MCF 10A (cell line): ENCODE measurements at regions not wholly inside any gene's neighbourhood (a gene's known extent, or its start where the extent isn't known, plus 50 kb on each side); places are given as distances from the start of the nearest gene placed in this dataset.
A peak's percentile ranks its signal among the peaks of the same experiment; 100 is the strongest.

Experiments
- BruUV-seq: library from RNA; stranded (reverse); fragments of 400-500 nt; replicated peaks from 2 replicates; lab custom pipeline; 2021; lab: Mats Ljungman, UMichigan
- CTCF ChIA-PET: fragments of 300-600 bp; sonication (Branson Sonifier 250); formaldehyde crosslinking; extraction: SDS; loops from one replicate; lab custom pipeline; 2021; ENCODE audit warnings: antibody characterized with exemption, inconsistent platforms; lab: Yijun Ruan, JAX
- POLR2A ChIA-PET: fragments of 300-600, 350-650 bp; sonication (Branson Sonifier 250); formaldehyde crosslinking; extraction: SDS; loops from one replicate; lab custom pipeline; 2020; ENCODE audit warnings: antibody characterized with exemption, inconsistent platforms; lab: Yijun Ruan, JAX
- DNase-seq: peaks from one replicate; pipeline ENCODE4 v3.0.0-alpha.2; 2018; ENCODE audit not compliant: unreplicated experiment
- H3K27ac Mint-ChIP-seq: one replicate; pipeline ENCODE4 v1.8.0; 2022; ENCODE audit warnings: mild to moderate bottlenecking, low read depth, mixed read lengths; ENCODE audit not compliant: unreplicated experiment
- H3K27me3 Mint-ChIP-seq: one replicate; pipeline ENCODE4 v1.8.0; 2022; ENCODE audit warnings: mixed read lengths; ENCODE audit not compliant: insufficient read depth, unreplicated experiment
- H3K36me3 Mint-ChIP-seq: one replicate; pipeline ENCODE4 v1.8.0; 2022; ENCODE audit warnings: mild to moderate bottlenecking, moderate library complexity, mixed read lengths; ENCODE audit not compliant: insufficient read depth, unreplicated experiment
- H3K4me1 Mint-ChIP-seq: one replicate; pipeline ENCODE4 v1.8.0; 2022; ENCODE audit warnings: mixed read lengths; ENCODE audit not compliant: insufficient read depth, unreplicated experiment
- H3K4me3 Mint-ChIP-seq: one replicate; pipeline ENCODE4 v1.8.0; 2022; ENCODE audit warnings: mild to moderate bottlenecking, moderate library complexity, mixed read lengths; ENCODE audit not compliant: unreplicated experiment
- H3K9me3 Mint-ChIP-seq: one replicate; pipeline ENCODE4 v1.8.0; 2022; ENCODE audit warnings: mixed read lengths; ENCODE audit not compliant: unreplicated experiment
- intact Hi-C: fragments of 100-400 bp; cut with micrococcal nuclease; formaldehyde crosslinking; loops from 2 replicates; pipeline ENCODE4 v1.14.1; 2022
- TF ChIP-seq, protein P1 (sequence below): fragments of 200-600 bp; IDR thresholded peaks from one replicate; pipeline ENCODE4 v1.8.0; 2022; ENCODE audit warnings: antibody characterized with exemption, mild to moderate bottlenecking; ENCODE audit not compliant: unreplicated experiment

DNA sequence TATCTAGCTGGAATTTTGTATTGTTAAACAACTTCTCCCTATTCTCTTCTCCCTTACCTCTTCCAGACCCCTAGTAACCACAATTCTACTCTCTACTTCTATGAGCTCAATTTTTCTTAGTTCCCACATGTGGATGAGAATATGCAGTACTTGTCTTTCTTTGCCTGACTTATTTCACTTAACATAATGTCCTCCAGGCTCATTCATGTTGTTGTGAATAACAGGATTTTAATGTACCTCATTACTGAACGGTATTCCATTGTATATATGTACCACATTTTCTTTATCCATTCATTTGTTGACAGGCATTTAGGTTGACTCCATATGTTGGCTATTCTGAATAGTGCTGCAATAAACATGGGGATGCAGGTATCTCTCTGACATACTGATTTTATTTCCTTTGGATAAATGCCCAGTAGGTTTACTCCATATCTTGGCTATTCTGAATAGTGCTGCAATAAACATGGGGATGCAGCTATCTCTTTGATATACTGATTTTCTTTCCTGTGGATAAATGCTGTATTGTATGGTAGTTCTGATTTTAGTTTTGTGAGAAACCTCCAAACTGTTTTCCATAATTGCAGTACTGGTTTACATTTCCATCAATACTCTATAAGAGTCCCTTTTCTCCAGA, 116.0 kb upstream of the INHBA start:
- H3K4me3 Mint-ChIP-seq, result no peak overlapping the region

DNA sequence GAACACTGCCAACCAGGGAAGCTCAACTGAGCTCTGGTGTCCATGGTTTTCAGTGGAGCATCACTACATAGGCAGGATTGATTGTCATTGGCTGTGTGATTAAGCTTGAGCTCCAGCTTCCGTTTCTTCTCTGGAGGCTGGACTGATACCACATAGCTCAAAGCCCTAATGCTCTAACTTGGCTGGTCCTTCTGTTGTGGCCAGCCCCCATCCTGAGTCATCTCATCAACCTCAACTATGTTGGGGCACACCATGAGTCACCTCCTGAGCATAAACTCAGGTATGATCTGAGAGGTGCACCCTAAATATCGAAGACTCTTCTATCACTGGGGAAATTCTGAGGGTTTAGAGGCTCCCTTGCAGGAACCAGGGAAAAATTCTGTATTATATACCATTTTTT, 114.5 kb upstream of the INHBA start:
- ChIA-PET POLR2A (no interaction called here), CTCF (no interaction called here)
- intact Hi-C loops, result no loop called here
- Mint-ChIP-seq H3K27ac (no peak overlapping the region), H3K36me3 (no peaks in the 10 kb centered on the region), H3K9me3 (peaks cover 16% of the 10 kb centered on the region), H3K4me3 (no peak overlapping the region), H3K27me3 (no peaks in the 10 kb centered on the region), H3K4me1 (no peaks in the 10 kb centered on the region)
- BruUV-seq, result no TSS peak
- TF ChIP-seq, protein P1, sequence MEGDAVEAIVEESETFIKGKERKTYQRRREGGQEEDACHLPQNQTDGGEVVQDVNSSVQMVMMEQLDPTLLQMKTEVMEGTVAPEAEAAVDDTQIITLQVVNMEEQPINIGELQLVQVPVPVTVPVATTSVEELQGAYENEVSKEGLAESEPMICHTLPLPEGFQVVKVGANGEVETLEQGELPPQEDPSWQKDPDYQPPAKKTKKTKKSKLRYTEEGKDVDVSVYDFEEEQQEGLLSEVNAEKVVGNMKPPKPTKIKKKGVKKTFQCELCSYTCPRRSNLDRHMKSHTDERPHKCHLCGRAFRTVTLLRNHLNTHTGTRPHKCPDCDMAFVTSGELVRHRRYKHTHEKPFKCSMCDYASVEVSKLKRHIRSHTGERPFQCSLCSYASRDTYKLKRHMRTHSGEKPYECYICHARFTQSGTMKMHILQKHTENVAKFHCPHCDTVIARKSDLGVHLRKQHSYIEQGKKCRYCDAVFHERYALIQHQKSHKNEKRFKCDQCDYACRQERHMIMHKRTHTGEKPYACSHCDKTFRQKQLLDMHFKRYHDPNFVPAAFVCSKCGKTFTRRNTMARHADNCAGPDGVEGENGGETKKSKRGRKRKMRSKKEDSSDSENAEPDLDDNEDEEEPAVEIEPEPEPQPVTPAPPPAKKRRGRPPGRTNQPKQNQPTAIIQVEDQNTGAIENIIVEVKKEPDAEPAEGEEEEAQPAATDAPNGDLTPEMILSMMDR, result no peak
- DNase-seq, result peak; percentile 52

More for the DNA sequence above, 116.0 kb upstream of the INHBA start:
- BruUV-seq, result no TSS peak
- DNase-seq, result no peak
- Mint-ChIP-seq H3K27ac (no peak overlapping the region), H3K4me1 (no peaks in the 10 kb centered on the region), H3K27me3 (no peaks in the 10 kb centered on the region), H3K36me3 (no peaks in the 10 kb centered on the region), H3K9me3 (peaks cover 16% of the 10 kb centered on the region)
- TF ChIP-seq, protein P1, result no peak
- ChIA-PET POLR2A (no interaction called here), CTCF (interaction anchor here (0.5 kb wide), 1 partner anchor 1247 kb away, joined by 5 read pairs; no protein-coding TSS in a partner anchor)
- intact Hi-C loops, result no loop called here

DNA sequence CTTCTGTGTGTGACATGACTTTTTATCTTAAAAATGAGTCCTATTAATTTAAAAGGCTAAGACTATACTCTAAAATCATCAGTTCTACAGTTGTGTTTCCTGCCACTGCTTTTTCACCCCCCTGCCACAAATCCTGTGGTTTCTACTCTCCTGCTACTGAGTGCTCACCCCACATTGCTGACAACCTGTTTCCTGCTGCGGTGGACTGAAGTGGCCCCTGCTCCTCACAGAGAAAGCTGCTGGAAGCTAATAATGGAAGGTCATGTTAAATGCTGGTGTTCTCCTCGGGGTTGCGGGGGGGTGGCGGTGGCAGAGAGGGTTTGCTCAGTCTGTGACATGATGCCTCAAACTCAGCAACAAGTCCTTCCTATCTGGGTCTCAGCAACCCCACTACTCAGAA, 113.2 kb upstream of the INHBA start:
- Mint-ChIP-seq H3K27ac (no peak overlapping the region), H3K4me1 (no peaks in the 10 kb centered on the region), H3K27me3 (no peaks in the 10 kb centered on the region), H3K4me3 (no peak overlapping the region), H3K36me3 (no peaks in the 10 kb centered on the region), H3K9me3 (peaks cover 16% of the 10 kb centered on the region)
- TF ChIP-seq, protein P1, result no peak
- intact Hi-C loops, result no loop called here
- BruUV-seq, result no TSS peak
- ChIA-PET CTCF (interaction anchor here (0.8 kb wide), 1 partner anchor 14 kb away, joined by 3 read pairs; no protein-coding TSS in a partner anchor), POLR2A (no interaction called here)
- no peak for DNase-seq

DNA sequence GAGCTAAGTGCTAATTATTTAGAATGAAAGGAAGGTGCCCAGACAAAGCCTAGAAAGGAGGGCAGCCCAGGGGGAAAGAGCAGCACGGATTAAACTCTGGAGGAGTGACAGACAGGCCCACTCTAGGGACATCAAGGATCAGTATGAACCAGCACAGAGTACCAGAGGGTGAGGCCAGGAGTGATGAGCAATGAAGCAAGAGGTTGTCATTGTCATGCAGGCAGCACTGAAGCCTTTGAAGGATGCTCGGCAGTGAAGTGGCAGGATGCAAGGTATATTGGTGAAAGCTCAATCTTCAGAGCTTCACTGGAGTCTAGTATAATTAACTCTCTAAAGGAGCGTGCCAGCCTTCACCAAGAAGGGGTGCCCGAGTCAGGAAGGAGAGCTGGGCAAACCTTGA, 112.0 kb upstream of the INHBA start:
- Mint-ChIP-seq H3K27me3 (no peaks in the 10 kb centered on the region), H3K4me1 (no peaks in the 10 kb centered on the region), H3K27ac (no peak overlapping the region), H3K4me3 (no peak overlapping the region), H3K36me3 (no peaks in the 10 kb centered on the region), H3K9me3 (peaks cover 15% of the 10 kb centered on the region)
- DNase-seq, result no peak
- intact Hi-C loops, result no loop called here
- ChIA-PET POLR2A (no interaction called here), CTCF (no interaction called here)
- TF ChIP-seq, protein P1, result no peak
- no TSS peak for BruUV-seq
